BLaER1 treated with 17β-estradiol and CSF1 and Interleukin-3, amounts not matched to agents 10 nM and 100 nM (cell line): ENCODE measurements at regions not wholly inside any gene's neighbourhood (a gene's known extent, or its start where the extent isn't known, plus 50 kb on each side); places are given as distances from the start of the nearest gene placed in this dataset.
"Not testable (repeated sequence)": the region's sequence is repeated elsewhere in the genome, so short reads cannot be mapped to it uniquely, and the experiment has no call there.

ENCODE experiments used
- H3K27ac ChIP-seq, 11 experiments: shearing (Covaris generic); formaldehyde crosslinking; 2 replicates each; pipeline ENCODE4 v1.8.1; 2022
- H3K27me3 ChIP-seq, 11 experiments: shearing (Covaris generic); formaldehyde crosslinking; 2 replicates each; pipeline ENCODE4 v1.8.1; 2022
- H3K36me3 ChIP-seq, 11 experiments: shearing (Covaris generic); formaldehyde crosslinking; 2 replicates each; pipeline ENCODE4 v1.8.1; 2022
- H3K4me1 ChIP-seq, 10 experiments: shearing (Covaris generic); formaldehyde crosslinking; 2 replicates each; pipeline ENCODE4 v1.8.1; 2022
- H3K4me2 ChIP-seq, 11 experiments: shearing (Covaris generic); formaldehyde crosslinking; 2 replicates each; pipeline ENCODE4 v1.8.1; 2022
- H3K4me3 ChIP-seq, 10 experiments: shearing (Covaris generic); formaldehyde crosslinking; 2 replicates each; pipeline ENCODE4 v1.8.1; 2022
- H3K9ac ChIP-seq, 11 experiments: shearing (Covaris generic); formaldehyde crosslinking; 2 replicates each; pipeline ENCODE4 v1.8.1; 2022
- H3K9me3 ChIP-seq, 11 experiments: shearing (Covaris generic); formaldehyde crosslinking; replicated peaks in 1 of 11; 2 replicates each; pipeline ENCODE4 v1.8.1; 2022
- H4K20me1 ChIP-seq, 11 experiments: shearing (Covaris generic); formaldehyde crosslinking; 2 replicates each; pipeline ENCODE4 v1.8.1; 2022
- Cebpa-rat ChIP-seq, 11 experiments: shearing (Covaris generic); IDR thresholded peaks; 2 replicates each; pipeline ENCODE4 v1.8.1; 2022

DNA sequence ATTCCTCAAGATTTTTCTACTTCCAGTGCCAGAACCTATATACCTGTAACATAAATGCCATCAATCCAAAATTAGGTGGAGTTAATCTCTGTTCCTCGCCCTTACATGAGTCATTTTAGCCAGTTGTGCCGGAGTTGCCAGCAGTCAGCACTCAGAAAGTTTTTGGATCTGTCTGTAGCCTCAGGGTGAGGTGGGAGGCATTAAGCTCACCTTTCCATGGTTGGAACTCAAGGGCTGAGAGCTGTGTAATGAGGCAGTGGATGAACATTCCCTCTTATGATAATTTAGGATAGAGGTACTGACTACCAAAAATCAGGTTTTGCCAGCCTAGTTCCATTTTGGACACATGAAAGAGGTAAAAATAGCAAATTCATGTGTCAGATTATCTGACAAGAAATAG lies 1553.1 kb upstream of the ADGRL3 start:
- Histone ChIP-seq H3K36me3 (no peaks in the 10 kb centered on the region), H3K9ac (no peak overlapping the region), H3K4me1 (peaks cover 0 to 5% (median 0%) of the 10 kb centered on the region in 10 experiments; a peak in 2 of 20 replicates), H4K20me1 (no peaks in the 10 kb centered on the region), H3K9me3 (peaks cover 0 to 12% (median 0%) of the 10 kb centered on the region in 11 experiments; a peak in 4 of 22 replicates), H3K27me3 (no peaks in the 10 kb centered on the region), H3K4me3 (no peak overlapping the region), H3K27ac (no peak overlapping the region), H3K4me2 (no peak overlapping the region)
- TF ChIP-seq Cebpa-rat (IDR thresholded peaks at IDR 0.05): no peak

GRCh38 chr4:59647500-59647899 lies 1552.6 kb upstream of the ADGRL3 start:
- Histone ChIP-seq H4K20me1 (no peaks in the 10 kb centered on the region), H3K27ac (no peak overlapping the region), H3K4me3 (no peak overlapping the region), H3K9me3 (peaks cover 0 to 12% (median 0%) of the 10 kb centered on the region in 11 experiments; a peak in 4 of 22 replicates), H3K4me1 (peaks cover 0 to 5% (median 0%) of the 10 kb centered on the region in 10 experiments; a peak in 2 of 20 replicates), H3K4me2 (no peak overlapping the region), H3K9ac (no peak overlapping the region), H3K36me3 (no peaks in the 10 kb centered on the region), H3K27me3 (no peaks in the 10 kb centered on the region)
- TF ChIP-seq Cebpa-rat (IDR thresholded peaks at IDR 0.05): no peak

- Histone ChIP-seq H3K9ac (no peak overlapping the region), H3K4me3 (no peak overlapping the region), H3K9me3 (peaks cover 0 to 13% (median 1%) of the 10 kb centered on the region in 11 experiments; a peak in 6 of 22 replicates), H3K4me2 (no peak overlapping the region), H3K27me3 (no peaks in the 10 kb centered on the region), H3K4me1 (peaks cover 0 to 5% (median 0%) of the 10 kb centered on the region in 10 experiments; a peak in 3 of 20 replicates), H4K20me1 (no peaks in the 10 kb centered on the region), H3K27ac (no peak overlapping the region), H3K36me3 (no peaks in the 10 kb centered on the region)
- no peak for TF ChIP-seq Cebpa-rat (IDR thresholded peaks at IDR 0.05)
Measured at GRCh38 chr4:59650861-59651260, 1549.3 kb upstream of the ADGRL3 start.

DNA sequence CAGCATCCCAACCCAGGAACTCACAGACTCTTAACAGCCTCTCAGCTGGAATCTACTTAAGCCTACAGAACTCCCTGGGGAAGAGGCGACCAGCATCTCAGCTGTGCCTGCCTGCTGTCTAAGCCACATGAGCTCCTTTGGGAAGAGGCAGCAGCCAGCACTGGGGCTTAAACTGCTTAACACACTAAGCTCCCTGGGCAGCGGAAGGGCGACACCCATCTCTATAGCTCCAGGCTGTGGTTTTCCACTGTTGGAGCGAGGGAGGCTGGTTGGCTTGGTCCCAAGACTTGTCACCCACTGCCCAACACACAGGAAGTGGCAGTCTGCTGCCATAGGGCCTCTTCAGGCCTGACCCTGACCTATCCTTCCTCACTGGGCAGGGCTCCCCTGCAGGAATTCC lies 1544.1 kb upstream of the ADGRL3 start:
- TF ChIP-seq Cebpa-rat (IDR thresholded peaks at IDR 0.05): no peak
- H3K4me2 ChIP-seq: 0 out of 22 replicates have a peak overlapping the region, but pooled peaks of 1 of the 11 experiments have one; percentile 11
- no peak overlapping the region for H3K27ac ChIP-seq

DNA sequence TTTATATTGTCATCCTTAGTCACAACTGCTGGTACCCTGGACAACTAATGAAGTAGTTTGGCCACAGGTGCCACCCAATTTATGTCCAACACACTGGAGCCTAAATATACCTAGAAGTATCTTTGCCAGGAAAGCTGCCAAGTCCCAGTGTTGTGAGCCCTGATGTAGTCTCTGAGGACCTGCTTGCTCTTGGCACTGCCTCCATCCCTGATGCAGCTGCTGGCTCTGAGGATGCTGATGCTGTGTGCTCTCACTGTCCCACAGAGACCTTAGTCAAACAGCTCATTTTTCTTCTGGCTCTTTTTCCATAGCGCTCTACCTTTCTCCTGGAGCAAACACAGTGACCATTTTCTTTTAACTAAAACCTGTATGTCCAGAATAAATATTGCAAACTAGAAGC lies 1535.4 kb upstream of the ADGRL3 start:
- Histone ChIP-seq H3K4me2 (no peak overlapping the region), H3K27ac (no peak overlapping the region), H3K27me3 (no peaks in the 10 kb centered on the region), H3K9me3 (peaks cover 0 to 5% (median 0%) of the 10 kb centered on the region in 11 experiments; a peak in 3 of 22 replicates), H3K4me3 (no peak overlapping the region), H3K36me3 (no peaks in the 10 kb centered on the region), H3K4me1 (no peaks in the 10 kb centered on the region), H4K20me1 (no peaks in the 10 kb centered on the region), H3K9ac (no peak overlapping the region)
- no peak for TF ChIP-seq Cebpa-rat (IDR thresholded peaks at IDR 0.05)

More for the DNA sequence above, 1544.1 kb upstream of the ADGRL3 start:
- Histone ChIP-seq H3K9ac (no peak overlapping the region), H3K9me3 (peaks cover 0 to 9% (median 5%) of the 10 kb centered on the region in 11 experiments; a peak in 6 of 22 replicates), H4K20me1 (no peaks in the 10 kb centered on the region), H3K36me3 (no peaks in the 10 kb centered on the region), H3K4me3 (no peak overlapping the region), H3K4me1 (peaks cover 0 to 5% (median 0%) of the 10 kb centered on the region in 10 experiments; a peak in 1 of 20 replicates), H3K27me3 (no peaks in the 10 kb centered on the region)

GRCh38 chr4:59666645-59667044 lies 1533.5 kb upstream of the ADGRL3 start:
- no peaks in the 10 kb centered on the region for H4K20me1 ChIP-seq
- H3K9me3 ChIP-seq: peaks cover 0 to 2% (median 0%) of the 10 kb centered on the region in 11 experiments; a peak in 3 of 22 replicates
- H3K27me3 ChIP-seq: no peaks in the 10 kb centered on the region
- no peak for TF ChIP-seq Cebpa-rat (IDR thresholded peaks at IDR 0.05)
- H3K4me3 ChIP-seq: no peak overlapping the region
- no peak overlapping the region for H3K9ac ChIP-seq
- no peak overlapping the region for H3K27ac ChIP-seq
- no peak overlapping the region for H3K4me2 ChIP-seq
- no peaks in the 10 kb centered on the region for H3K4me1 ChIP-seq
- no peaks in the 10 kb centered on the region for H3K36me3 ChIP-seq

DNA sequence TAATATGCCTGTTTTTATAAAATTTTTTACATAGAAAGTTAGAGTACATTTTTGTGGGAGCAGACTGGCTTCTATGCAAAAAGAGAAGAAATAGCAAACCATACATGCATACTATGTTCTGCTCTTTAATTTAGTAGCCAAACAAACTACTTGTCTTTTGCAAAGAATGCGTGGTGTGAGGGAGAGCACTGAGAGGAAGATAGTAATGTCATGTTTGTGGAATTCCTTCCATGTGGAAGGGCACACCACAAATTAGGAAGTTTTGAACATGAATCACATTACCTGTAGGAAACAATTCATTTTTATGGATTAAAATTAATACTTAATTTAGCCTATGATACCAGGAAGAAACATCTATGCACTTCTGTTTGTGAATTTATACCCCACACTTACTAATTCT lies 1529.1 kb upstream of the ADGRL3 start:
- H3K27me3 ChIP-seq: no peaks in the 10 kb centered on the region
- no peaks in the 10 kb centered on the region for H3K4me1 ChIP-seq
- no peaks in the 10 kb centered on the region for H3K9me3 ChIP-seq
- no peak overlapping the region for H3K27ac ChIP-seq
- no peak for TF ChIP-seq Cebpa-rat (IDR thresholded peaks at IDR 0.05)
- no peak overlapping the region for H3K4me2 ChIP-seq
- no peaks in the 10 kb centered on the region for H3K36me3 ChIP-seq
- H3K9ac ChIP-seq: no peak overlapping the region
- H4K20me1 ChIP-seq: no peaks in the 10 kb centered on the region
- no peak overlapping the region for H3K4me3 ChIP-seq

DNA sequence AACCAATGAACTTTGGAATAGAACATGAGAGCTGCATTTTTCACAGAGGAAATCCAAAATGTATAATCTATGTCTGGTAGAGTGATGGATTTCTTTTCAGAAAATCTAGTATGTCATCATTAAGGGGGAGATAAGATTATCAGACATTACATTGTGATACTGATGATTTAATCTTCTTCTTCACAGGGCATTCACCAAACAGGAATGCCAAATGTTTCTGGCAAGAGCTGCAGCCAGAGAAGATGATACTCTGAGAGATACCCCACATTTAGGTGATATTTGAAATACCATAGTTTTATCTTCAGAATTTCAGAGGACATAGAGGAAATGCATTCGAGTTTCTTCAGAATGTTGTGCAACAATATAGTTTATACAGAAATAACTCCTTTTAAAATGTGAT lies 1523.7 kb upstream of the ADGRL3 start:
- Histone ChIP-seq H3K4me2 (no peak overlapping the region), H3K4me1 (no peaks in the 10 kb centered on the region), H3K27me3 (no peaks in the 10 kb centered on the region), H3K9ac (no peak overlapping the region), H4K20me1 (no peaks in the 10 kb centered on the region), H3K4me3 (no peak overlapping the region), H3K36me3 (no peaks in the 10 kb centered on the region), H3K27ac (no peak overlapping the region), H3K9me3 (no peaks in the 10 kb centered on the region)
- no peak for TF ChIP-seq Cebpa-rat (IDR thresholded peaks at IDR 0.05)

DNA sequence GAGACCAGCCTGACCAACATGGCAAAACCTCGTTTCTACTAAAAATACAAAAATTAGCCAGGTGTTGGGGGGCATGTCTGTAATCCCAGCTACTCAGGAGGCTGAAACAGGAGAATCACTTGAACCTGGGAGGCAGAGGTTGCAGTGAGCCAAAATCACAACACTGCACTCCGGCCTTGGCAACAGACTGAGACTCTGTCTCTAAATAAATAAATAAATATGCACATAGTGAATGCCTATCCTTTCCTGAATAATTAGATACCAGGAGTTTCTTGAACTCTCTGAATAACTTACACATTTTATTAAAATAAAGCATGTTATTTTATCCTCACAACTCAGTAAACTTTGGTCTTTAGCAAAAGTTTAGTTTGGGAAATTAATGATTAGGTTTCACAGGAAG lies 1523.1 kb upstream of the ADGRL3 start:
- not testable (repeated sequence) for H3K4me3 ChIP-seq, H4K20me1 ChIP-seq, H3K27me3 ChIP-seq, H3K9me3 ChIP-seq, H3K9ac ChIP-seq, H3K4me1 ChIP-seq, H3K36me3 ChIP-seq, H3K27ac ChIP-seq, H3K4me2 ChIP-seq

DNA sequence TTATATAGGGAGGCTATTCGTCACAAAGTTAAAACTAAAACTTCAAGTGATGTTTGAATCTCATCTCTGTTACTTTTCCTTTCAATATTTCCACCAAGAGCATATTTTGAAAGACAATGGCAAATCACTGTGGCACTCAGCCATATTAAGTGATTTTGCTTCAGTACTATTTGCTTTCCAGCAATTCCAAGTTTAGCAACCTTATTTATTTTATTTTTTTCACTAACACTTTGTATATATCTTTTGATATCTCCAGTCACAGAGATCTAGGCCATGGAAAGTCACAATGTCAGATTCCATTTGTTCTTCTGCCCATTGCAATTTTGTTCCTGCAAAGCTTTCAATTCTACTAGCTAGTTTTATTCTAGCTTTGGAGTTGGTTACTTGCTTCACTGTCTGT lies 1514.5 kb upstream of the ADGRL3 start:
- Histone ChIP-seq H3K4me1 (no peaks in the 10 kb centered on the region), H3K36me3 (no peaks in the 10 kb centered on the region), H4K20me1 (no peaks in the 10 kb centered on the region), H3K4me2 (no peak overlapping the region), H3K4me3 (no peak overlapping the region), H3K27me3 (no peaks in the 10 kb centered on the region), H3K9ac (no peak overlapping the region), H3K27ac (no peak overlapping the region), H3K9me3 (no peaks in the 10 kb centered on the region)
- TF ChIP-seq Cebpa-rat (IDR thresholded peaks at IDR 0.05): no peak
